ENCODE measurements at regions not wholly inside any gene's neighbourhood (a gene's known extent, or its start where the extent isn't known, plus 50 kb on each side); places are given as distances from the start of the nearest gene placed in this dataset.
"Not testable (repeated sequence)": the region's sequence is repeated elsewhere in the genome, so short reads cannot be mapped to it uniquely, and the experiment has no call there.

GRCh38 chr12:73180734-73181133, 908.6 kb downstream of the TRHDE start:
- no peak overlapping the region for H3K4me3 Mint-ChIP-seq
- H3K27ac Mint-ChIP-seq: no peak overlapping the region
- no peak for DNase-seq
- no peaks in the 10 kb centered on the region for H3K4me1 Mint-ChIP-seq
- ATAC-seq: no peak
- H3K9me3 Mint-ChIP-seq: peaks cover 32 to 53% of the 10 kb centered on the region in 2 donors
- no peaks in the 10 kb centered on the region for H3K27me3 Mint-ChIP-seq

- Mint-ChIP-seq H3K9me3 (peaks cover 32 to 57% of the 10 kb centered on the region in 2 donors), H3K4me3 (no peak overlapping the region), H3K27me3 (no peaks in the 10 kb centered on the region), H3K27ac (no peak overlapping the region), H3K4me1 (no peaks in the 10 kb centered on the region)
- no peak for ATAC-seq
- DNase-seq: no peak
These were observed 909.1 kb downstream of the TRHDE start for GRCh38 chr12:73181244-73181643.

GRCh38 chr12:73185403-73185802, 913.2 kb downstream of the TRHDE start:
- Mint-ChIP-seq H3K4me1 (no peaks in the 10 kb centered on the region), H3K9me3 (peaks cover 30 to 61% of the 10 kb centered on the region in 2 donors), H3K27ac (no peak overlapping the region), H3K4me3 (no peak overlapping the region), H3K27me3 (no peaks in the 10 kb centered on the region)
- ATAC-seq (no peak), DNase-seq (no peak)

- DNase-seq: no peak
- Mint-ChIP-seq H3K4me3 (no peak overlapping the region), H3K4me1 (no peaks in the 10 kb centered on the region), H3K9me3 (peaks cover 35 to 61% of the 10 kb centered on the region in 2 donors), H3K27me3 (no peaks in the 10 kb centered on the region), H3K27ac (no peak overlapping the region)
- ATAC-seq: no peak
These were observed 914.1 kb downstream of the TRHDE start for GRCh38 chr12:73186272-73186671.

GRCh38 chr12:73187765-73188164, 915.6 kb downstream of the TRHDE start:
- Mint-ChIP-seq H3K9me3 (peaks cover 32 to 59% of the 10 kb centered on the region in 2 donors), H3K27ac (no peak overlapping the region), H3K27me3 (no peaks in the 10 kb centered on the region), H3K4me3 (no peak overlapping the region), H3K4me1 (no peaks in the 10 kb centered on the region)
- DNase-seq: no peak
- ATAC-seq: no peak

GRCh38 chr12:73210548-73211204, 938.5 kb downstream of the TRHDE start:
- peaks cover 4 to 7% of the 10 kb centered on the region in 2 donors for H3K9me3 Mint-ChIP-seq
- no peak overlapping the region for H3K4me3 Mint-ChIP-seq
- no peak overlapping the region for H3K27ac Mint-ChIP-seq
- no peaks in the 10 kb centered on the region for H3K4me1 Mint-ChIP-seq
- no peak for DNase-seq
- no peak for ATAC-seq
- no peaks in the 10 kb centered on the region for H3K27me3 Mint-ChIP-seq

- no peak for DNase-seq
- H3K4me1 Mint-ChIP-seq: no peaks in the 10 kb centered on the region
- no peaks in the 10 kb centered on the region for H3K9me3 Mint-ChIP-seq
- H3K27me3 Mint-ChIP-seq: no peaks in the 10 kb centered on the region
- no peak overlapping the region for H3K27ac Mint-ChIP-seq
- H3K4me3 Mint-ChIP-seq: no peak overlapping the region
- no peak for ATAC-seq
These were observed 948.8 kb downstream of the TRHDE start for GRCh38 chr12:73220951-73221350.

- no peak overlapping the region for H3K27ac Mint-ChIP-seq
These were observed 949.2 kb downstream of the TRHDE start for GRCh38 chr12:73221398-73221797.

GRCh38 chr12:73221836-73222235, 949.7 kb downstream of the TRHDE start:
- ATAC-seq: no peak
- Mint-ChIP-seq H3K27ac (no peak overlapping the region), H3K4me1 (no peaks in the 10 kb centered on the region), H3K9me3 (no peaks in the 10 kb centered on the region), H3K4me3 (no peak overlapping the region), H3K27me3 (no peaks in the 10 kb centered on the region)
- DNase-seq: no peak

More at GRCh38 chr12:73221398-73221797, 949.2 kb downstream of the TRHDE start:
- ATAC-seq: no peak
- DNase-seq: no peak
- H3K4me3 Mint-ChIP-seq: no peak overlapping the region
- no peaks in the 10 kb centered on the region for H3K27me3 Mint-ChIP-seq
- H3K4me1 Mint-ChIP-seq: no peaks in the 10 kb centered on the region
- H3K9me3 Mint-ChIP-seq: no peaks in the 10 kb centered on the region

- DNase-seq: no peak
- no peaks in the 10 kb centered on the region for H3K4me1 Mint-ChIP-seq
- no peaks in the 10 kb centered on the region for H3K27me3 Mint-ChIP-seq
- no peak for ATAC-seq
- H3K9me3 Mint-ChIP-seq: peaks cover 0 to 4% of the 10 kb centered on the region in 2 donors
- H3K27ac Mint-ChIP-seq: no peak overlapping the region
- no peak overlapping the region for H3K4me3 Mint-ChIP-seq
These were observed 953.3 kb downstream of the TRHDE start for GRCh38 chr12:73225371-73225937.

GRCh38 chr12:73225941-73226340, 953.8 kb downstream of the TRHDE start:
- ATAC-seq: no peak
- DNase-seq: no peak
- H3K27ac Mint-ChIP-seq: no peak overlapping the region
- peaks cover 0 to 4% of the 10 kb centered on the region in 2 donors for H3K9me3 Mint-ChIP-seq
- no peak overlapping the region for H3K4me3 Mint-ChIP-seq
- H3K4me1 Mint-ChIP-seq: no peaks in the 10 kb centered on the region
- H3K27me3 Mint-ChIP-seq: no peaks in the 10 kb centered on the region

GRCh38 chr12:73226593-73226992, 954.4 kb downstream of the TRHDE start:
- no peaks in the 10 kb centered on the region for H3K4me1 Mint-ChIP-seq
- no peak overlapping the region for H3K4me3 Mint-ChIP-seq
- no peaks in the 10 kb centered on the region for H3K27me3 Mint-ChIP-seq
- no peak for ATAC-seq
- no peak for DNase-seq
- no peak overlapping the region for H3K27ac Mint-ChIP-seq
- peaks cover 0 to 4% of the 10 kb centered on the region in 2 donors for H3K9me3 Mint-ChIP-seq

GRCh38 chr12:73228828-73229227, 956.7 kb downstream of the TRHDE start:
- not testable (repeated sequence) for H3K4me1 Mint-ChIP-seq, DNase-seq, H3K9me3 Mint-ChIP-seq, H3K4me3 Mint-ChIP-seq, H3K27ac Mint-ChIP-seq, ATAC-seq, H3K27me3 Mint-ChIP-seq

GRCh38 chr12:73235387-73235786, 963.2 kb downstream of the TRHDE start:
- Mint-ChIP-seq H3K4me3 (no peak overlapping the region), H3K27ac (no peak overlapping the region), H3K27me3 (no peaks in the 10 kb centered on the region), H3K4me1 (no peaks in the 10 kb centered on the region), H3K9me3 (peaks cover 7 to 17% of the 10 kb centered on the region in 2 donors)
- no peak for ATAC-seq
- no peak for DNase-seq

- Mint-ChIP-seq H3K4me1 (no peaks in the 10 kb centered on the region), H3K27ac (no peak overlapping the region), H3K9me3 (peaks cover 7 to 13% of the 10 kb centered on the region in 2 donors), H3K4me3 (no peak overlapping the region), H3K27me3 (no peaks in the 10 kb centered on the region)
- ATAC-seq (no peak), DNase-seq (no peak)
These were observed 967.9 kb downstream of the TRHDE start for GRCh38 chr12:73240110-73240509.

GRCh38 chr12:73262788-73263381, 990.7 kb downstream of the TRHDE start:
- no peaks in the 10 kb centered on the region for H3K27me3 Mint-ChIP-seq
- DNase-seq (no peak), ATAC-seq (no peak)
- H3K9me3 Mint-ChIP-seq: peaks cover 5 to 16% of the 10 kb centered on the region in 2 donors
- no peaks in the 10 kb centered on the region for H3K4me1 Mint-ChIP-seq
- no peak overlapping the region for H3K4me3 Mint-ChIP-seq
- no peak overlapping the region for H3K27ac Mint-ChIP-seq

Measured in stimulated activated naive CD8-positive, alpha-beta T cell treated with anti-CD3 and anti-CD28 coated beads, Interleukin-15, amount 100 ng/mL, for 72 hours (primary cell).